Tibial artery (tissue), 4 donors: ENCODE measurements at regions not wholly inside any gene's neighbourhood (a gene's known extent, or its start where the extent isn't known, plus 50 kb on each side); places are given as distances from the start of the nearest gene placed in this dataset.

Experiments
- DNase-seq, 2 donors: peaks; one replicate each; pipeline ENCODE4 v3.0.0-alpha.2; 2019
- H3K27ac ChIP-seq, 2 donors: fragments of 200-600 bp; sonication (generic) in 1 of 2; 1 replicate in 1 of 2; 2 replicates in 1 of 2; pipeline ENCODE4 v1.5.1; 2018 to 2019; ENCODE audit warnings: mild to moderate bottlenecking in 1 of 2
- H3K27me3 ChIP-seq, 2 donors: fragments of 200-600 bp; sonication (generic) in 1 of 2; one replicate each; pipeline versions ENCODE4 v1.5.1 to v1.6.0; 2016 to 2019
- H3K36me3 ChIP-seq, 3 donors: fragments of 200-600 bp; sonication (generic) in 2 of 3; one replicate each; pipeline ENCODE4 v1.5.1; 2016 to 2019; ENCODE audit warnings: mild to moderate bottlenecking in 2 of 3
- H3K4me1 ChIP-seq, 4 donors: fragments of 200-600 bp; sonication (generic) in 2 of 4; 1 replicate in 3 of 4; 2 replicates in 1 of 4; pipeline ENCODE4 v1.5.1; 2016 to 2019
- H3K4me3 ChIP-seq, 2 donors: fragments of 200-600 bp; sonication (generic) in 1 of 2; 1 replicate in 1 of 2; 2 replicates in 1 of 2; pipeline ENCODE4 v1.5.1; 2018 to 2019; ENCODE audit warnings: mild to moderate bottlenecking in 2 of 2
- H3K9me3 ChIP-seq, 3 donors: fragments of 200-600 bp; sonication (generic) in 1 of 3; one replicate each; pipeline ENCODE4 v1.5.1; 2016 to 2019
- CTCF ChIP-seq, 2 experiments: fragments of 200-600 bp in 1 of 2; fragments of 450-650 bp in 1 of 2; IDR thresholded peaks; one replicate each; pipeline ENCODE4 v1.5.1; 2017 to 2019; ENCODE audit warnings: antibody characterized with exemption in 2 of 2, mild to moderate bottlenecking in 1 of 2, moderate library complexity in 1 of 2
- intact Hi-C: fragments of 100-400 bp; cut with DNase I; formaldehyde crosslinking; loops from one replicate; pipeline ENCODE4 v1.15.0; 2023; ENCODE audit warnings: low total_unique reads

DNA sequence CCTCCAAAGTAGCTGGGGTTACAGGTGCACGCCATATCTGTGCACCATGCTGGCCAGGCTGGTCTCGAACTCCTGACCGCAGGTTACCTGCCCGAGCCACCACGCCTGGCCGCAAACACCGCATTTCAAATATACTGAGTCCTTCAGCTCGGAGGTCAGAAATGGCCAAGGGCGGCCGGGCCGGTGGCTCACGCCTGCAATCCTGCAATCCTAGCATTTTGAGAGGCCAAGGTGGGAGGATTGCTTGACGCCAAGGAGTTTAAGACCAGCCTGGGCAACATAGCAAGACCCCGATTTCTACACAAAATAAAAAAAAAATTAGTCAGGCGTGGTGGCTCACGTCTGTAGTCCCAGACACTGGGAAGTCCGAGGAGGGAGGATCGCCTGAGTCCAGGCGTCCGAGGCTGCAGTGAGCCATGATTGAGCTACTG, 71.9 kb upstream of the PPP2R3B start:
- no peaks in the 10 kb centered on the region for H3K36me3 ChIP-seq
- H3K27me3 ChIP-seq, result peaks cover 0 to 14% of the 10 kb centered on the region in 2 donors
- no peaks in the 10 kb centered on the region for H3K4me1 ChIP-seq
- DNase-seq, result peak in 1 of 2 donors; percentile 15
- intact Hi-C loops, result no loop called here
- no peak overlapping the region for H3K4me3 ChIP-seq
- no peak overlapping the region for H3K27ac ChIP-seq
- no peak for TF ChIP-seq CTCF (IDR thresholded peaks at IDR 0.05)
- H3K9me3 ChIP-seq, result no peaks in the 10 kb centered on the region

- H3K36me3 ChIP-seq, result no peaks in the 10 kb centered on the region
- H3K4me1 ChIP-seq, result no peaks in the 10 kb centered on the region
- no peak for DNase-seq
- no peak overlapping the region for H3K4me3 ChIP-seq
- H3K27me3 ChIP-seq, result peaks cover 0 to 14% of the 10 kb centered on the region in 2 donors
- intact Hi-C loops, result no loop called here
- H3K9me3 ChIP-seq, result no peaks in the 10 kb centered on the region
- no peak overlapping the region for H3K27ac ChIP-seq
- TF ChIP-seq CTCF (IDR thresholded peaks at IDR 0.05), result no peak
These were observed 72.9 kb upstream of the PPP2R3B start for GRCh38 chrX:459611-460010.

- Histone ChIP-seq H3K27me3 (peaks cover 0 to 14% of the 10 kb centered on the region in 2 donors), H3K36me3 (no peaks in the 10 kb centered on the region), H3K4me1 (no peaks in the 10 kb centered on the region), H3K9me3 (no peaks in the 10 kb centered on the region), H3K27ac (no peak overlapping the region), H3K4me3 (no peak overlapping the region)
- intact Hi-C loops, result no loop called here
- no peak for DNase-seq
- TF ChIP-seq CTCF (IDR thresholded peaks at IDR 0.05), result no peak
These were observed 73.4 kb upstream of the PPP2R3B start for GRCh38 chrX:460116-460515.

GRCh38 chrX:460823-461640, 74.3 kb upstream of the PPP2R3B start:
- no peak for DNase-seq
- Histone ChIP-seq H3K27ac (no peak overlapping the region), H3K4me1 (no peaks in the 10 kb centered on the region), H3K9me3 (no peaks in the 10 kb centered on the region), H3K36me3 (no peaks in the 10 kb centered on the region), H3K4me3 (no peak overlapping the region), H3K27me3 (peaks cover 0 to 14% of the 10 kb centered on the region in 2 donors)
- intact Hi-C loops, result no loop called here
- TF ChIP-seq CTCF (IDR thresholded peaks at IDR 0.05), result no peak

GRCh38 chrX:462853-463252, 76.1 kb upstream of the PPP2R3B start:
- Histone ChIP-seq H3K4me3 (no peak overlapping the region), H3K27me3 (peaks cover 0 to 20% of the 10 kb centered on the region in 2 donors), H3K27ac (no peak overlapping the region), H3K4me1 (no peaks in the 10 kb centered on the region), H3K36me3 (no peaks in the 10 kb centered on the region), H3K9me3 (no peaks in the 10 kb centered on the region)
- TF ChIP-seq CTCF (IDR thresholded peaks at IDR 0.05), result no peak
- intact Hi-C loops, result no loop called here
- no peak for DNase-seq
